Testis (tissue), 2 donors: ENCODE measurements at regions not wholly inside any gene's neighbourhood (a gene's known extent, or its start where the extent isn't known, plus 50 kb on each side); places are given as distances from the start of the nearest gene placed in this dataset.

Source experiments
- POLR2A ChIP-seq: fragments of 450-650 bp; IDR thresholded peaks from one replicate; pipeline ENCODE4 v1.6.1; 2017; ENCODE audit warnings: antibody characterized with exemption, mild to moderate bottlenecking, moderate library complexity
- TF ChIP-seq, protein P1 (sequence below), 3 experiments: fragments of 450-650 bp in 2 of 3; fragments of 200-600 bp in 1 of 3; sonication (generic) in 1 of 3; IDR thresholded peaks; one replicate each; pipeline ENCODE4 v1.5.1; 2016 to 2019; ENCODE audit warnings: antibody characterized with exemption in 3 of 3, mild to moderate bottlenecking in 2 of 3, moderate library complexity in 1 of 3

DNA sequence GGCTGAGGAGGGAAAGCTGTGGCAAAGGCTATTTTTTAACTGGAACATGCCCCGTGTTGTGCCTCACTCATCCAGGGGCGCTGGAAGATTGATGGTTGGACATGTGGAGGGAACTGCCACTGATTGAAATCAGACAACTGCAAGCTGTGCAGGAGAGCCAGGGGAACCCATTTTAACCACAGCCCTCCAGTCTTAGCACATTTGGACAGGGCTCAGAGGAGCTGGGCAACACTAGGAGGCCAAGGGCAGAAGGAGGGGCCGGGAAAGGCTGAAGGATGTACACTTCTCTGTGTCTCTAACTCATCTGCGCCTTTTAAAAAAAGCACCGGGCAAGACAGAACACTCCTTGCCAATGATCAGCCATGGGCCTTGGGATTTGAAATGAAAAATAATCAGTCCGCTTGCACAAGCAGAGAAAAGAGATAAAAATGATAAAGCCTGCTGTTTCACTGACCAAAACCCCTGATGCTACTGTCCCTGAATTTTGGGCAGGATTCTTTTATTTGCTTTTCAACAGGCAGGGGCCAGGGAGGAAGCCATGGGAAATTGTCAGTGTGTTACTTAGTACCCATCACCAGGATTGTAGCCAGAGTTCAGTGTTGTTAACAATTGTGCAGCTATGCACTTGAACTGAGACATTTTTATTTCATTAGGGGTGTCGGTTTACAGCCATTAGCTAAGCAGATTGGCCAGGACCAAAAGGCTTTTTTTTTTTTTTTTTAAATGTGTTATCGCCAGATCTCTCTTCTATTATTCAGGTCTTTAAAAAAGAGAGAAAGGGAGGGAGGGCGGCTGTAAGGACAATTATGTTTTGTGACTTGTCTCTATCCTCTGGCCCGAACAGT lies 109.3 kb upstream of the EYA4 start:
- TF ChIP-seq POLR2A, result no peak
- TF ChIP-seq, protein P1, sequence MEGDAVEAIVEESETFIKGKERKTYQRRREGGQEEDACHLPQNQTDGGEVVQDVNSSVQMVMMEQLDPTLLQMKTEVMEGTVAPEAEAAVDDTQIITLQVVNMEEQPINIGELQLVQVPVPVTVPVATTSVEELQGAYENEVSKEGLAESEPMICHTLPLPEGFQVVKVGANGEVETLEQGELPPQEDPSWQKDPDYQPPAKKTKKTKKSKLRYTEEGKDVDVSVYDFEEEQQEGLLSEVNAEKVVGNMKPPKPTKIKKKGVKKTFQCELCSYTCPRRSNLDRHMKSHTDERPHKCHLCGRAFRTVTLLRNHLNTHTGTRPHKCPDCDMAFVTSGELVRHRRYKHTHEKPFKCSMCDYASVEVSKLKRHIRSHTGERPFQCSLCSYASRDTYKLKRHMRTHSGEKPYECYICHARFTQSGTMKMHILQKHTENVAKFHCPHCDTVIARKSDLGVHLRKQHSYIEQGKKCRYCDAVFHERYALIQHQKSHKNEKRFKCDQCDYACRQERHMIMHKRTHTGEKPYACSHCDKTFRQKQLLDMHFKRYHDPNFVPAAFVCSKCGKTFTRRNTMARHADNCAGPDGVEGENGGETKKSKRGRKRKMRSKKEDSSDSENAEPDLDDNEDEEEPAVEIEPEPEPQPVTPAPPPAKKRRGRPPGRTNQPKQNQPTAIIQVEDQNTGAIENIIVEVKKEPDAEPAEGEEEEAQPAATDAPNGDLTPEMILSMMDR (IDR thresholded peaks at IDR 0.05), result no peak
